ENCODE measurements at regions not wholly inside any gene's neighbourhood (a gene's known extent, or its start where the extent isn't known, plus 50 kb on each side); places are given as distances from the start of the nearest gene placed in this dataset.

- no peak for TF ChIP-seq CTCF (IDR thresholded peaks at IDR 0.05 in 2 of 3, conservative IDR thresholded peaks at IDR 0.05 in 1 of 3; ENCODE audit: borderline replicate concordance in 1 of 3, insufficient read depth in 1 of 3, low read depth in 2 of 3, low read length in 2 of 3)
- no peak for TF ChIP-seq YY1 (IDR thresholded peaks at IDR 0.05; ENCODE audit: extremely low read depth, insufficient replicate concordance, low read depth, low read length)
- TF ChIP-seq ZBTB33 (IDR thresholded peaks at IDR 0.05; ENCODE audit: extremely low read depth, insufficient replicate concordance, low read length) = no peak
- TF ChIP-seq MAX (IDR thresholded peaks at IDR 0.05) = no peak
- TF ChIP-seq TCF7L2 (IDR thresholded peaks at IDR 0.05; ENCODE audit: borderline replicate concordance, extremely low read depth, insufficient read depth, insufficient read length) = no peak
- TF ChIP-seq EZH2 (IDR thresholded peaks at IDR 0.05) = no peak
- no peak for TF ChIP-seq CEBPB (IDR thresholded peaks at IDR 0.05; ENCODE audit: low read depth)
- no peak for TF ChIP-seq SRF (IDR thresholded peaks at IDR 0.05; ENCODE audit: low read depth)
- TF ChIP-seq JUND (IDR thresholded peaks at IDR 0.05) = no peak
- no peak for TF ChIP-seq ELF1 (IDR thresholded peaks at IDR 0.05; ENCODE audit: borderline replicate concordance, low read depth)
- TF ChIP-seq EZH2phosphoT487 (IDR thresholded peaks at IDR 0.05; ENCODE audit: borderline replicate concordance) = no peak
- no peak for TF ChIP-seq CBX3 (IDR thresholded peaks at IDR 0.05; ENCODE audit: low read depth)
- TF ChIP-seq FOSL1 (IDR thresholded peaks at IDR 0.05; ENCODE audit: low read depth) = no peak
- TF ChIP-seq SP1 (IDR thresholded peaks at IDR 0.05; ENCODE audit: low read depth) = no peak
- no peak for TF ChIP-seq ZFX (IDR thresholded peaks at IDR 0.05)
- no peak for TF ChIP-seq EGR1 (IDR thresholded peaks at IDR 0.05; ENCODE audit: low read depth)
- TF ChIP-seq RAD21 (IDR thresholded peaks at IDR 0.05; ENCODE audit: low read depth) = no peak
- TF ChIP-seq SIN3A (IDR thresholded peaks at IDR 0.05; ENCODE audit: low read depth) = no peak
- Histone ChIP-seq H3K79me2 (ENCODE audit: insufficient read depth, low read length) (no peaks in the 10 kb centered on the region), H3K9me2 (ENCODE audit: insufficient read depth) (no peaks in the 10 kb centered on the region), H3K27me3 (ENCODE audit: insufficient read depth, low read length) (no peaks in the 10 kb centered on the region), H3K4me1 (ENCODE audit: control insufficient read depth in 1 of 2, insufficient read depth in 2 of 2, low read length in 2 of 2) (peaks cover 6 to 13% of the 10 kb centered on the region in 2 experiments; a peak in 3 of 4 replicates), H3K9me3 (ENCODE audit: control insufficient read depth in 1 of 2, insufficient read depth in 1 of 2, low read depth in 1 of 2, low read length in 2 of 2) (no peaks in the 10 kb centered on the region), H3K27ac (ENCODE audit: low read depth, low read length) (no peak overlapping the region), H3K4me3 (replicated peaks in 1 of 2; ENCODE audit: low read depth in 1 of 2, low read length in 2 of 2) (no peak overlapping the region), H3K9ac (ENCODE audit: low read length) (no peak overlapping the region), H3K36me3 (ENCODE audit: control insufficient read depth in 1 of 2, insufficient read depth in 2 of 2, low read length in 2 of 2) (no peaks in the 10 kb centered on the region), H2AFZ (ENCODE audit: low read depth, low read length, poor library complexity, severe bottlenecking) (no peak overlapping the region), H3K4me2 (ENCODE audit: low read length) (no peak overlapping the region), H4K20me1 (ENCODE audit: insufficient read depth) (no peaks in the 10 kb centered on the region)
- no TSS peak for BruUV-seq (replicated peaks)
- DNase-seq (ENCODE audit: low read depth, low spot score) (no peak), ATAC-seq (no peak)
- CTCF ChIA-PET = interaction anchor here (1.3 to 14.5 kb wide), 2 partner anchors 86 to 146 kb away, joined by 4 to 297 read pairs; no protein-coding TSS in a partner anchor
- RAD21 ChIA-PET (ENCODE audit: low non-redundant PET in 1 of 2, low total read pairs in 2 of 2, uncharacterized antibody in 2 of 2, unreplicated experiment in 2 of 2) = no interaction called here
- POLR2A ChIA-PET = no interaction called here
- intact Hi-C loops (cut with micrococcal nuclease) = no loop called here
These were observed 122.8 kb upstream of the IPO9 start for GRCh38 chr1:201706109-201706508.
